ENCODE measurements at regions not wholly inside any gene's neighbourhood (a gene's known extent, or its start where the extent isn't known, plus 50 kb on each side); places are given as distances from the start of the nearest gene placed in this dataset.
"Not testable (repeated sequence)": the region's sequence is repeated elsewhere in the genome, so short reads cannot be mapped to it uniquely, and the experiment has no call there.

GRCh38 chr14:89674240-89674639 lies 257.2 kb upstream of the FOXN3 start:
- no peak for TF ChIP-seq Cebpa-rat (IDR thresholded peaks at IDR 0.05)
- no peaks in the 10 kb centered on the region for H3K36me3 ChIP-seq
- H4K20me1 ChIP-seq, result no peaks in the 10 kb centered on the region
- peaks cover 5 to 45% (median 31%) of the 10 kb centered on the region in 10 experiments; a peak in 19 of 20 replicates for H3K4me1 ChIP-seq
- no peak overlapping the region for H3K27ac ChIP-seq
- no peak overlapping the region for H3K4me3 ChIP-seq
- no peak overlapping the region for H3K9ac ChIP-seq
- no peaks in the 10 kb centered on the region for H3K27me3 ChIP-seq
- no peak overlapping the region for H3K4me2 ChIP-seq
- H3K9me3 ChIP-seq (replicated peaks in 1 of 11), result peaks cover 0 to 48% (median 24%) of the 10 kb centered on the region in 11 experiments; a peak in 14 of 22 replicates

DNA sequence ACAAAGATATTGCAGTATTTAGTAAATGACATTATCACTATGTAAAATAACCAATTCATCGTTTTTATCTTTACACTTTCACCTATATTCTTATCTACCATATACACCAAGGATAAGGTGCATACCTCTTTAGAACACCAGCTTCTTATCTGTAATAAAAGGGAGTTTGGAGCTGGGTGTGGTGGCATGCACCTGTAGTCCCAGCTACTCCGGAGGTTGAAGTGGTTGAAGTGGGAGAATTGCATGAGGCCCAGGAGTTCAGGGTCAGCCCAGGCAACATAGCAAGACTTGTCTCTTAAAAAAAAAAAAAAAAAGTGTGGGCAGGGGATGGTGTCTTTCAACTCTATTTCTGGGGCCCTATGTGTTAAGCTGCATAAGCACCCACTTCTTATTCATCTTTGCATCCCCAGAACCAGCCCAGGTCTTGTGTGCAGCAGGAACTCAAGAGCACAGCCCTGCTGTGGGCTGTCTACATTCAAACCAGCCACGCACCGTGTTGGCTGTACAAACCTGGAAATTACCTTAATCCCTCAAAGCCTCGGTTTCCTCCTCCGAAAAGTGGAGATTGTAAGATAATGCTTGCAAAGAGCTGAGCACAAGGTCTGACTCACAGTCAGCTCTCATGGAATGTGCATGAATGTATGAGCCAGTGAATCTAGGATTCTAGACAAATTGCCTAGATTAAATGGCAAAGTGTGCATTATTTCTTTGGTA lies 256.6 kb upstream of the FOXN3 start:
- no peak overlapping the region for H3K27ac ChIP-seq
- peaks cover 11 to 46% (median 31%) of the 10 kb centered on the region in 10 experiments; a peak in 19 of 20 replicates for H3K4me1 ChIP-seq
- no peak overlapping the region for H3K4me2 ChIP-seq
- no peak for TF ChIP-seq Cebpa-rat (IDR thresholded peaks at IDR 0.05)
- H4K20me1 ChIP-seq, result no peaks in the 10 kb centered on the region
- H3K9me3 ChIP-seq (replicated peaks in 1 of 11), result peaks cover 0 to 50% (median 24%) of the 10 kb centered on the region in 11 experiments; a peak in 14 of 22 replicates
- H3K27me3 ChIP-seq, result no peaks in the 10 kb centered on the region
- H3K9ac ChIP-seq, result no peak overlapping the region
- H3K4me3 ChIP-seq, result no peak overlapping the region
- no peaks in the 10 kb centered on the region for H3K36me3 ChIP-seq

- H3K27ac ChIP-seq, result no peak overlapping the region; a peak in 2 of 22 replicates
- H4K20me1 ChIP-seq, result no peaks in the 10 kb centered on the region
- peaks cover 0 to 46% (median 23%) of the 10 kb centered on the region in 11 experiments; a peak in 15 of 22 replicates for H3K9me3 ChIP-seq (replicated peaks in 1 of 11)
- H3K36me3 ChIP-seq, result no peaks in the 10 kb centered on the region
- peak overlapping the region in 4 of 11 experiments; percentile 5 to 42 (median 38); a peak in 4 of 22 replicates for H3K4me2 ChIP-seq
- no peak overlapping the region for H3K4me3 ChIP-seq
- no peak for TF ChIP-seq Cebpa-rat (IDR thresholded peaks at IDR 0.05)
- no peaks in the 10 kb centered on the region for H3K27me3 ChIP-seq
- H3K4me1 ChIP-seq, result peaks cover 12 to 40% (median 28%) of the 10 kb centered on the region in 10 experiments; a peak in 19 of 20 replicates
- no peak overlapping the region for H3K9ac ChIP-seq
These were observed 255.8 kb upstream of the FOXN3 start for GRCh38 chr14:89672636-89673511.

DNA sequence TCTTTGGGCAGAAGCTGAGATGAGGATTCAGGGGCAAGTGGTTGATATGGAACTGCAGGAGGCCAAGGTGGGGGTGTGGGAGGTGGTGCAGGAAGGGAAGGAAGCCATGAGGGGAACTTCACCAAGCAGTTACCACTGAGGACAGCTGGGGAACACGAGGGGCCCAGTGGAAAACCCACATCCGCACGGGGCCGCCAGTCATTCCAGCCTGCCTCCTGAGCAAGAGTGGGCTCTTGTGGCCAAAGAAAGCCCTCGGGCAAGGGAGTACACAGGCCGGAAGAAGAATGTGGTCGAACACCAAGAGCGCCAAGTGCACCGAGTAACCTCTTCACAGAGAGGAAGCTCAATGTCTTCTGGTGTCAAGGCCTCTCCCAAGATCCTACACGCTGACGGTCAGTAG lies 252.2 kb upstream of the FOXN3 start:
- Histone ChIP-seq H3K9ac (peak overlapping the region in 1 of 11 experiments; percentile 19; a peak in 2 of 22 replicates), H3K36me3 (no peaks in the 10 kb centered on the region; a peak in 1 of 22 replicates), H3K4me2 (peak overlapping the region; percentile 34 to 53 (median 46)), H3K9me3 (replicated peaks in 1 of 11) (peaks cover 15 to 54% (median 32%) of the 10 kb centered on the region in 11 experiments), H3K27ac (peak overlapping the region in 9 of 11 experiments; percentile 19 to 68 (median 60); a peak in 17 of 22 replicates), H3K27me3 (no peaks in the 10 kb centered on the region), H3K4me1 (peaks cover 12 to 32% (median 25%) of the 10 kb centered on the region in 10 experiments; a peak in 19 of 20 replicates), H3K4me3 (no peak overlapping the region), H4K20me1 (no peaks in the 10 kb centered on the region)
- TF ChIP-seq Cebpa-rat (IDR thresholded peaks at IDR 0.05), result no peak

DNA sequence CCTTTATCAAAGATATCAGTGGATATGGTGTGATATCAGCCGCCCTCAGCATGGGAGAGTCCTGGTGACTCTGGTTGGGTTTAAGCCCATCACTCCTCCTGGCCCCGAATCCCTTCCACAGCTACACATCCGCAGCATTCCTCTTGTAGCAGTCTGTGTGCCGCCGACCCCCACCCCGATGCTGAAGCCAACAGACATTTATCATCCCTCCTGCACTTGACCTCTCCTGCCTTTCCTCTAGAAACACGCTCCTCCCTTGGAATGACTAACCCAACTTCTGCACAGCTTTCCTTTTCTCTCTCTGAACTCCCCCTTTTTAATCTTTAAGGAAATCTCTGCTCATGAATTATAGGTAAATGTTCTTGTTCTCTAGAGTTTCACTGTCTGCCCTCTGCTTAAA lies 250.9 kb upstream of the FOXN3 start:
- Histone ChIP-seq H3K4me2 (no peak overlapping the region), H3K36me3 (no peaks in the 10 kb centered on the region; a peak in 1 of 22 replicates), H3K4me1 (peaks cover 12 to 32% (median 25%) of the 10 kb centered on the region in 10 experiments; a peak in 19 of 20 replicates), H3K27ac (peak overlapping the region in 3 of 11 experiments; percentile 14 to 63 (median 60); a peak in 2 of 22 replicates), H3K9me3 (replicated peaks in 1 of 11) (peaks cover 15 to 53% (median 34%) of the 10 kb centered on the region in 11 experiments), H4K20me1 (no peaks in the 10 kb centered on the region), H3K9ac (no peak overlapping the region), H3K4me3 (no peak overlapping the region), H3K27me3 (no peaks in the 10 kb centered on the region)
- TF ChIP-seq Cebpa-rat (IDR thresholded peaks at IDR 0.05), result no peak

DNA sequence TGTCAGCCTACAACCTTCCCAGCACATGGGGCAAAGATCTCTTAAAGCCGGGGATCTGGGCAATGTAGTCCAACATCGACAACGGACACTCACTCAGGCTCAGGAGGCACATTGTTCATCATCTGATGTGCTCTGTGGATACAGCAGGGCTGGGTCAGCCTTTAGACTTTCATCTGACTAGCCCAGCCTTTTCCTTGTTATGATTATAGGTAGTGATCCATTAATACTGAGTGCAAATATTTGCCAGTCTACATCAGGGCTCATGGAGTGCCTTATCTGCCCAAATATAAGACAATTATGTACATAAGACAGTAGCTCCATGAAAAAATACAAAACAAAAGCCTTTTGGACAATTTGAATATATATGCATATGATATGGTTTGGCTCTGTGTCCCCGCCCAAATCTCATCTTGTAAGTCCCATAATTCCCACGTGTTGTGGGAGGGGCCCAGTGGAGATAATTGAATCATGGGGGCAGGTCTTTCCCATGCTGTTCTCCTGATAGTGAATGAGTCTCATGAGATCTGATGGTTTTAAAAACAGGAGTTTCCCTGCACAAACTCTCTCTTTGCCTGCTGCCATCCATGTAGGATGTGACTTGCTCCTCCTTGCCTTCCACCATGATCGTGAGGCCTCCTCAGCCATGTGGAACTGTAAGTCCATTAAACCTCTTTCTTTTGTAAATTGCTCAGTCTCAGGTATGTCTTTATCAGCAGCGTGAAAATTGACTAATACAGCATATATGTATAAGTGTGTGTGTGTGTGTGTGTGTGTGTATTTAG lies 248.5 kb upstream of the FOXN3 start:
- H3K4me3 ChIP-seq, H3K27me3 ChIP-seq, H3K27ac ChIP-seq, H3K4me2 ChIP-seq, H4K20me1 ChIP-seq, H3K9ac ChIP-seq, H3K36me3 ChIP-seq: not testable (repeated sequence)
- peaks cover 15 to 39% (median 26%) of the 10 kb centered on the region in 11 experiments for H3K9me3 ChIP-seq (replicated peaks in 1 of 11)
- peaks cover 12 to 24% (median 18%) of the 10 kb centered on the region in 10 experiments; a peak in 19 of 20 replicates for H3K4me1 ChIP-seq

- Histone ChIP-seq H3K4me3 (no peak overlapping the region), H3K9me3 (replicated peaks in 1 of 11) (peaks cover 25 to 40% (median 31%) of the 10 kb centered on the region in 11 experiments), H3K9ac (no peak overlapping the region), H3K27me3 (no peaks in the 10 kb centered on the region), H3K4me2 (no peak overlapping the region), H3K27ac (no peak overlapping the region), H3K36me3 (peaks cover 0 to 4% (median 0%) of the 10 kb centered on the region in 11 experiments; a peak in 1 of 22 replicates), H4K20me1 (no peaks in the 10 kb centered on the region), H3K4me1 (no peaks in the 10 kb centered on the region)
- TF ChIP-seq Cebpa-rat (IDR thresholded peaks at IDR 0.05), result no peak
These were observed 244.4 kb upstream of the FOXN3 start for GRCh38 chr14:89661392-89661791.

DNA sequence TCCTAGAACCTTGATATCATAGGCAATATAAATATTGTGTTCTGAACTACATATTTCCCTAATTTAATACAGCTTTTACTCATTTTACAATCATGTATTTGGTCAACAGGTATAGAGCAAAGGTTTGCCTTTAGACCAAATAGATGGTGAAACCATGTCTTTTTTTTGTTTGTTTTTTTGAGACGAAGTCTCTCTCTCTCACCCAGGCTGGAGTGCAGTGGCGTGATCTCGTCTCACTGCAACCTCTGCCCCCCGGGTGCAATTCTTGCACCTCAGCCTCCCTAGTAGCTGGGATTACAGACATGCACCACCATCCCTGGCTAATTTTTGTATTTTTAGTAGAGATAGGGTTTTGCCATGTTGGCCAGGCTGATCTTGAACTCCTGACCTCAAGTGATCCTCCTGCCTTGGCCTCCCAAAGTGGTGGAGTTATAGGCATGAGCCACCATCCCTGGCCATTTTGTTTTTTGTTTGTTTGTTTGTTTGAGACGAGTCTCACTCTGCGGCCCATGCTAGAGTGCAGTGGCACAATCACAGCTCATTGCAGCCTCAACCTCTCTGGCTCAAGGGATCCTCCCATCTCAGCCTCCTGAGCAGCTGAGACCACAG lies 243.7 kb upstream of the FOXN3 start:
- not testable (repeated sequence) for H4K20me1 ChIP-seq, H3K4me2 ChIP-seq, H3K27ac ChIP-seq, H3K9ac ChIP-seq, H3K4me1 ChIP-seq, H3K27me3 ChIP-seq, H3K4me3 ChIP-seq, H3K36me3 ChIP-seq
- peaks cover 26 to 40% (median 31%) of the 10 kb centered on the region in 11 experiments for H3K9me3 ChIP-seq (replicated peaks in 1 of 11)
